K562 (cell line): ENCODE measurements at regions not wholly inside any gene's neighbourhood (a gene's known extent, or its start where the extent isn't known, plus 50 kb on each side); places are given as distances from the start of the nearest gene placed in this dataset.

Experiments used
- ATAC-seq: fragments of 200-7000 bp; cut with Tn5 transposase; 3 replicates; pipeline ENCODE4 v1.9.1; 2020; ENCODE audit warnings: moderate library complexity
- BruUV-seq: library from RNA; stranded (reverse); fragments of 400-500 nt; replicated peaks from 2 replicates; lab custom pipeline; 2021; lab: Mats Ljungman, UMichigan
- CTCF ChIA-PET: fragments of 300-600 bp; formaldehyde crosslinking; extraction: SDS; loops from one replicate; lab custom pipeline; 2021; ENCODE audit warnings: low intra/inter-chr PET ratio; lab: Yijun Ruan, JAX
- POLR2A ChIA-PET: fragments of 300-600, 350-650 bp; sonication (Branson Sonifier 250); formaldehyde crosslinking; extraction: SDS; loops from one replicate; lab custom pipeline; 2021; ENCODE audit warnings: antibody characterized with exemption, inconsistent platforms; lab: Yijun Ruan, JAX
- DNase-seq, 4 experiments: peaks; one replicate each; pipeline versions ENCODE4 v3.0.0 to v3.0.0-alpha.2; 2011 to 2018; ENCODE audit warnings: low spot score in 3 of 4, mixed read lengths in 3 of 4; ENCODE audit errors: extremely low read depth in 1 of 4
- FAIRE-seq: peaks from 2 replicates; lab custom pipeline; 2011; peaks lifted over from hg19 to GRCh38; lab: Jason Lieb, UNC
- H2AFZ ChIP-seq: 2 replicates; pipeline ENCODE4 v1.6.0; 2011; ENCODE audit warnings: low read depth, low read length, control low read depth, inconsistent platforms
- H3K27ac ChIP-seq: fragments of 200-600 bp; 3 replicates; pipeline ENCODE4 v1.8.0; 2011; ENCODE audit warnings: low read depth, mild to moderate bottlenecking, control low read depth, inconsistent platforms, low read length, moderate library complexity, mixed read lengths; ENCODE audit errors: extremely low read depth
- H3K27me3 ChIP-seq, 2 experiments: fragments of 300-600 bp in 1 of 2; 2 replicates in 1 of 2; 3 replicates in 1 of 2; pipeline versions ENCODE4 v1.6.0 to v1.8.0; 2011; ENCODE audit warnings: inconsistent platforms in 2 of 2, low read length in 2 of 2, mild to moderate bottlenecking in 1 of 2, mixed read lengths in 1 of 2, moderate library complexity in 1 of 2; ENCODE audit not compliant: control insufficient read depth in 2 of 2, insufficient read depth in 2 of 2
- H3K36me3 ChIP-seq: fragments of 300-600 bp; 3 replicates; pipeline ENCODE4 v1.8.0; 2011; ENCODE audit warnings: mild to moderate bottlenecking, low read length, inconsistent platforms; ENCODE audit not compliant: control insufficient read depth, insufficient read depth
- H3K4me1 ChIP-seq, 2 experiments: fragments of 200-600 bp in 1 of 2; replicated peaks in 1 of 2; 2 replicates in 1 of 2; 3 replicates in 1 of 2; pipeline versions ENCODE4 v1.5.1 to v1.8.0; 2011; ENCODE audit warnings: inconsistent platforms in 2 of 2, low read length in 2 of 2, mild to moderate bottlenecking in 1 of 2, mixed read lengths in 1 of 2, moderate library complexity in 1 of 2; ENCODE audit not compliant: control insufficient read depth in 2 of 2, insufficient read depth in 2 of 2
- H3K4me2 ChIP-seq: 2 replicates; pipeline ENCODE4 v1.6.1; 2011; ENCODE audit warnings: low read length, control low read depth, inconsistent platforms, mixed read lengths; ENCODE audit not compliant: insufficient read depth
- H3K4me3 ChIP-seq: fragments of 200-600 bp; sonication (generic), shearing (Covaris generic); 2 replicates; pipeline ENCODE4 v1.5.1; 2016; ENCODE audit warnings: control low read depth, inconsistent platforms
- H3K79me2 ChIP-seq: fragments of 200-600 bp; 3 replicates; pipeline ENCODE4 v1.8.0; 2011; ENCODE audit warnings: low read length, inconsistent platforms; ENCODE audit not compliant: control insufficient read depth, insufficient read depth
- H3K9ac ChIP-seq, 2 experiments: 2 replicates each; pipeline versions ENCODE4 v1.6.0 to v1.6.1; 2011; ENCODE audit warnings: low read depth in 2 of 2, low read length in 2 of 2, control low read depth in 1 of 2, inconsistent platforms in 1 of 2, mild to moderate bottlenecking in 1 of 2, mixed read lengths in 1 of 2; ENCODE audit not compliant: insufficient read depth in 1 of 2
- H3K9me1 ChIP-seq: one replicate; pipeline ENCODE4 v1.6.0; 2011; ENCODE audit warnings: inconsistent platforms, mild to moderate bottlenecking, low read length, moderate library complexity; ENCODE audit not compliant: control insufficient read depth, insufficient read depth
- H3K9me3 ChIP-seq: replicated peaks from 2 replicates; pipeline ENCODE4 v1.5.1; 2011; ENCODE audit warnings: low read depth, low read length, inconsistent platforms; ENCODE audit not compliant: control insufficient read depth, insufficient read depth
- H4K20me1 ChIP-seq: replicated peaks from 2 replicates; pipeline ENCODE4 v1.6.1; 2011; ENCODE audit warnings: low read length, inconsistent platforms, mixed read lengths; ENCODE audit not compliant: control insufficient read depth, insufficient read depth
- ATF7 ChIP-seq: fragments of 450-650 bp; IDR thresholded peaks from 2 replicates; pipeline ENCODE4 v1.7.1; 2014; ENCODE audit warnings: mild to moderate bottlenecking, moderate library complexity
- BRF1 ChIP-seq: IDR thresholded peaks from 3 replicates; pipeline ENCODE4 v1.6.1; 2011; ENCODE audit warnings: borderline replicate concordance, mild to moderate bottlenecking; ENCODE audit not compliant: insufficient read length; ENCODE audit errors: extremely low read depth
- FOXJ3 ChIP-seq: sonication (generic); formaldehyde crosslinking; IDR thresholded peaks from 2 replicates; pipeline ENCODE4 v1.4.0; 2020; ENCODE audit warnings: mild to moderate bottlenecking, missing genetic modification reagents
- ILF3 ChIP-seq: fragments of 450-650 bp; IDR thresholded peaks from 2 replicates; pipeline ENCODE4 v1.6.1; 2018; ENCODE audit warnings: antibody characterized with exemption, mild to moderate bottlenecking, moderate library complexity, borderline replicate concordance
- MTA2 ChIP-seq: fragments of 450-650 bp; IDR thresholded peaks from 2 replicates; pipeline ENCODE4 v1.6.1; 2016; ENCODE audit warnings: low read depth
- NBN ChIP-seq: fragments of 450-650 bp; IDR thresholded peaks from 2 replicates; pipeline ENCODE4 v1.6.1; 2016; ENCODE audit warnings: low read depth, mild to moderate bottlenecking
- PML ChIP-seq: IDR thresholded peaks from 2 replicates; pipeline ENCODE4 v1.6.1; 2012; ENCODE audit warnings: low read length, inconsistent platforms
- POU5F1 ChIP-seq: fragments of 150-350 bp; IDR thresholded peaks from 2 replicates; pipeline ENCODE4 v1.6.1; 2014; ENCODE audit warnings: borderline replicate concordance, low read length, low read depth, mild to moderate bottlenecking; ENCODE audit not compliant: partially characterized antibody
- SAP30 ChIP-seq: fragments of 200-600 bp; sonication (generic); IDR thresholded peaks from 2 replicates; pipeline ENCODE4 v1.6.1; 2012; ENCODE audit warnings: borderline replicate concordance, low read depth, mild to moderate bottlenecking, moderate library complexity, low read length, control low read depth, inconsistent platforms; ENCODE audit not compliant: insufficient read depth, poor library complexity, severe bottlenecking
- TCF3 ChIP-seq: sonication (generic); formaldehyde crosslinking; IDR thresholded peaks from 2 replicates; pipeline ENCODE4 v1.4.0; 2020; ENCODE audit warnings: mild to moderate bottlenecking, missing genetic modification reagents
- ZEB2 ChIP-seq: fragments of 450-650 bp; IDR thresholded peaks from 2 replicates; pipeline ENCODE4 v1.6.1; 2016
- ZKSCAN3 ChIP-seq: fragments of 250-450 bp; sonication (Bioruptor Pico); IDR thresholded peaks from 2 replicates; pipeline ENCODE4 v1.4.0; 2020
- ZNF316 ChIP-seq: fragments of 450-650 bp; IDR thresholded peaks from 2 replicates; pipeline ENCODE4 v1.6.1; 2016
- ZNF668 ChIP-seq: fragments of 250-450 bp; sonication (Bioruptor Pico); IDR thresholded peaks from 2 replicates; pipeline ENCODE4 v1.8.0; 2022; ENCODE audit warnings: mild to moderate bottlenecking, inconsistent platforms
- WGBS: fragments of 100-300 bp; shearing (Covaris generic); methylation state at CpG from one replicate; pipeline ENCODE4 v1.1.6; 2016; ENCODE audit warnings: low coverage, mixed read lengths; ENCODE audit not compliant: insufficient coverage; ENCODE audit errors: missing lambda C conversion rate; 5-methylcytosine and 5-hydroxymethylcytosine counted together
- in situ Hi-C: fragments of 300-500 bp; cut with MboI; formaldehyde crosslinking; loops from 4 replicates; pipeline ENCODE4 v1.15.0; 2018; ENCODE audit warnings: inconsistent platforms, mixed read lengths
- intact Hi-C: fragments of 100-400 bp; cut with micrococcal nuclease; formaldehyde crosslinking; loops from 2 replicates; pipeline ENCODE4 v1.14.2; 2022
- TF ChIP-seq, protein P1 (sequence below): fragments of 250-450 bp; sonication (Bioruptor Pico); IDR thresholded peaks from 2 replicates; pipeline ENCODE4 v1.4.0; 2020; ENCODE audit warnings: mild to moderate bottlenecking, moderate library complexity, borderline replicate concordance
- TF ChIP-seq, protein P2 (sequence below): fragments of 250-450 bp; sonication (Bioruptor Pico); IDR thresholded peaks from 2 replicates; pipeline ENCODE4 v1.5.1; 2021; ENCODE audit warnings: mild to moderate bottlenecking
- TF ChIP-seq, protein P3 (sequence below): fragments of 450-650 bp; formaldehyde crosslinking; IDR thresholded peaks from 2 replicates; pipeline ENCODE4 v1.4.0; 2022; ENCODE audit warnings: mild to moderate bottlenecking, moderate library complexity

DNA sequence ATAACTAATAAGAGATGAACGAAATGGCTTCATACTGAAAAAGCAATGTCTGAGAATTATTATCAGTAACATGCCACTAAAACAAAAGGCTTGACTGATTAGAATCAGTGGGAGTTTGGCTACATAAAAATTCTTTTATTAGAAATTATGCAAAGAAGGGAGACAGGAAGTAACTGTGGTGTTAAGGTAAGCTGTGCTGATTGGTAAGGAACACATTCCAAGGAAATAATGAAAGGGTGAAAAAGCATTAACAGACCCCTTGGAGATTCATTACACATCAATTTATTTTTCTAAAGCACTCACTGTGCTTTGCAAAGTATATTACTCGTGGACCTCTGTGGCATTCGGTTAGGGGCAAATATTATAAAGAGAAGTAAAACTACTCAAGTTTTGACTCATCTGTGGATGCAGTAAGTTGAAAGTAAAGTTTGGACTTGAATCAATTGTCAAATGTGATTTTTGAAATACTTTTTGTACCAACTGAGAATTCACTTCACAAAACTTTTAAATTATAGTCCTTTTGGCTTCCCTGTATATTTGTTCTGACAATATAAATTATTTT lies 176.1 kb upstream of the ZPLD1 start (continued):
- TF ChIP-seq, protein P1, sequence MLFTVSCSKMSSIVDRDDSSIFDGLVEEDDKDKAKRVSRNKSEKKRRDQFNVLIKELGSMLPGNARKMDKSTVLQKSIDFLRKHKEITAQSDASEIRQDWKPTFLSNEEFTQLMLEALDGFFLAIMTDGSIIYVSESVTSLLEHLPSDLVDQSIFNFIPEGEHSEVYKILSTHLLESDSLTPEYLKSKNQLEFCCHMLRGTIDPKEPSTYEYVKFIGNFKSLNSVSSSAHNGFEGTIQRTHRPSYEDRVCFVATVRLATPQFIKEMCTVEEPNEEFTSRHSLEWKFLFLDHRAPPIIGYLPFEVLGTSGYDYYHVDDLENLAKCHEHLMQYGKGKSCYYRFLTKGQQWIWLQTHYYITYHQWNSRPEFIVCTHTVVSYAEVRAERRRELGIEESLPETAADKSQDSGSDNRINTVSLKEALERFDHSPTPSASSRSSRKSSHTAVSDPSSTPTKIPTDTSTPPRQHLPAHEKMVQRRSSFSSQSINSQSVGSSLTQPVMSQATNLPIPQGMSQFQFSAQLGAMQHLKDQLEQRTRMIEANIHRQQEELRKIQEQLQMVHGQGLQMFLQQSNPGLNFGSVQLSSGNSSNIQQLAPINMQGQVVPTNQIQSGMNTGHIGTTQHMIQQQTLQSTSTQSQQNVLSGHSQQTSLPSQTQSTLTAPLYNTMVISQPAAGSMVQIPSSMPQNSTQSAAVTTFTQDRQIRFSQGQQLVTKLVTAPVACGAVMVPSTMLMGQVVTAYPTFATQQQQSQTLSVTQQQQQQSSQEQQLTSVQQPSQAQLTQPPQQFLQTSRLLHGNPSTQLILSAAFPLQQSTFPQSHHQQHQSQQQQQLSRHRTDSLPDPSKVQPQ: no peak
- no peak for TF ChIP-seq ZKSCAN3 (CRISPR knock-in tag)

DNA sequence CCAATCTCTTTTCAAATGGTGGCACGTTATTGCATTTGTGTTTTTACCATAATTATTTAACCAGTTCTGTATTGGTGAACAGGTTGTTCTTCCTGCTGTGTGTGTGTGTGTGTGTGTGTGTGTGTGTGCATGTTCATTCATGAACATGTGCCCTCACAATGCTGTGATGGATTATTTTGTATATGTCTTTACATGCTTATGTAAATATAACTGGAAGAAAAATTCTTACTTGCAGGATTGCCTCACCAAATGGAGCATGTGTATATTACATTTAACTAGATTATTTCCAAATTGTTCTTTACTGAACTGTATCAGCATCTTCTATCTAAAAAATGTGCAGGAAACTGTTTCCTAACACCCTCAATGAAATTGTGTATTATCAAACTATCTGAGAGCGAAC lies 175.2 kb upstream of the ZPLD1 start:
- ATAC-seq (no peak), DNase-seq (no peak), FAIRE-seq (no peak)
- ChIA-PET CTCF (no interaction called here), POLR2A (no interaction called here)
- no TSS peak for BruUV-seq
- Histone ChIP-seq H3K4me1 (no peaks in the 10 kb centered on the region), H4K20me1 (no peaks in the 10 kb centered on the region), H3K79me2 (no peaks in the 10 kb centered on the region), H3K4me2 (no peak overlapping the region), H3K36me3 (no peaks in the 10 kb centered on the region), H3K9me1 (no peaks in the 10 kb centered on the region), H3K9ac (no peak overlapping the region), H2AFZ (no peak overlapping the region), H3K27me3 (no peaks in the 10 kb centered on the region), H3K27ac (no peak overlapping the region), H3K4me3 (no peak overlapping the region), H3K9me3 (no peaks in the 10 kb centered on the region)
- intact Hi-C loops: no loop called here
- in situ Hi-C loops: no loop called here
- WGBS: 3% methylated on average over 2 of the region's 2 CpGs
- TF ChIP-seq MTA2: no peak
- no peak for TF ChIP-seq ZNF316
- TF ChIP-seq ZEB2: no peak
- TF ChIP-seq POU5F1: no peak
- TF ChIP-seq ILF3: no peak
- TF ChIP-seq PML: no peak
- no peak for TF ChIP-seq FOXJ3 (CRISPR knock-in tag)
- TF ChIP-seq, protein P2, sequence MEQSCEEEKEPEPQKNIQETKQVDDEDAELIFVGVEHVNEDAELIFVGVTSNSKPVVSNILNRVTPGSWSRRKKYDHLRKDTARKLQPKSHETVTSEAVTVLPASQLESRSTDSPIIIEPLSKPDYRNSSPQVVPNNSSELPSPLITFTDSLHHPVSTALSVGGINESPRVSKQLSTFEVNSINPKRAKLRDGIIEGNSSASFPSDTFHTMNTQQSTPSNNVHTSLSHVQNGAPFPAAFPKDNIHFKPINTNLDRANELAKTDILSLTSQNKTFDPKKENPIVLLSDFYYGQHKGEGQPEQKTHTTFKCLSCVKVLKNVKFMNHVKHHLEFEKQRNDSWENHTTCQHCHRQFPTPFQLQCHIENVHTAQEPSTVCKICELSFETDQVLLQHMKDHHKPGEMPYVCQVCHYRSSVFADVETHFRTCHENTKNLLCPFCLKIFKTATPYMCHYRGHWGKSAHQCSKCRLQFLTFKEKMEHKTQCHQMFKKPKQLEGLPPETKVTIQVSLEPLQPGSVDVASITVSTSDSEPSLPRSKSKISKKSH (CRISPR knock-in tag): no peak
- TF ChIP-seq ATF7: no peak
- TF ChIP-seq TCF3: no peak
- TF ChIP-seq, protein P3, sequence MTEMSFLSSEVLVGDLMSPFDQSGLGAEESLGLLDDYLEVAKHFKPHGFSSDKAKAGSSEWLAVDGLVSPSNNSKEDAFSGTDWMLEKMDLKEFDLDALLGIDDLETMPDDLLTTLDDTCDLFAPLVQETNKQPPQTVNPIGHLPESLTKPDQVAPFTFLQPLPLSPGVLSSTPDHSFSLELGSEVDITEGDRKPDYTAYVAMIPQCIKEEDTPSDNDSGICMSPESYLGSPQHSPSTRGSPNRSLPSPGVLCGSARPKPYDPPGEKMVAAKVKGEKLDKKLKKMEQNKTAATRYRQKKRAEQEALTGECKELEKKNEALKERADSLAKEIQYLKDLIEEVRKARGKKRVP (CRISPR knock-in tag): no peak
- TF ChIP-seq NBN: no peak
- no peak for TF ChIP-seq BRF1
- no peak for TF ChIP-seq SAP30
- no peak for TF ChIP-seq ZNF668 (CRISPR knock-in tag)
